G401 (cell line): ENCODE measurements at regions not wholly inside any gene's neighbourhood (a gene's known extent, or its start where the extent isn't known, plus 50 kb on each side); places are given as distances from the start of the nearest gene placed in this dataset.

Source experiments
- DNase-seq: peaks from one replicate; pipeline ENCODE4 v3.0.0-alpha.2; 2015; ENCODE audit warnings: low spot score
- in situ Hi-C: cut with HindIII; loops from 2 replicates; pipeline ENCODE4 v1.10.0; 2016; ENCODE audit warnings: low sequenced_read_pairs, mixed read lengths

DNA sequence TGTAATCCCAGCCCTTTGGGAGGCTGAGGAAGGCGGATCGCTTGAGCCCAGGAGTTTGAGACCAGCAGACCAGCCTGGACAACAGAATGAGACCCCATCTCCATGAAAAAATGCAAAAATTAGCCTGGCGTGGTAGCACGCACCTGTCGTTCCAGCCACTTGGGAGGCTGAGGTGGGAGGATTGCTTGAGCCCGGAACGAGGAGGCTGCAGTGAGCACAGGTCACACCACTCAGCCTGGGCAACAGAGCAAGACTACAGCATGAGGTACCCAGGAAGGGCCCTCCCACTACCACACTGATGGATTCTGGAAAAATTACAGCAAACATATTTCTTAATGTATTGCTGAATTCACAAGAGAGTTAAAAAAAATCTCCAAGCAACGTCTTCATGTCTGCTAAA lies 56.3 kb upstream of the HPCAL1 start:
- in situ Hi-C loops = loop anchor here (5.0 kb wide), 1 partner anchor 41 kb away; no protein-coding TSS in a partner anchor
- DNase-seq = no peak

DNA sequence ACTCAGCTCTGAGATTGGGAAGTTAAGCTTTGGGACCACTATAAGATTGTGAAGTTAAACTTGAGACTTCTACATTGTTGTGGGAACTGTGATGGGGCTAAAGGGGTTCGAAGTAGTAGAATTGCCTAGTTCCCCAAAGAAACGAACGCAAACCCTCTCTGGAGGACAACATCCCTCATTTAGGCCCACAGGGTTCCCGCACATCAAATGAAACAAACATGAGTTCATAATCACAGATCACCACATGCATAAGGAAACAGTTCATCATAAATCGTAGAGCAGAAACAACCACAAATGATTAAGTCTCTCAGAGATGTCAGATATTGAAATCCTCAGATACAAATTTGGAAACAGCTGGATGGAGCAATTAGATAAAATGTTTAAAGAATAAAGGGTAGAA lies 55.9 kb upstream of the HPCAL1 start:
- DNase-seq = no peak
- in situ Hi-C loops = loop anchor here (5.0 kb wide), 1 partner anchor 40 kb away; no protein-coding TSS in a partner anchor

DNA sequence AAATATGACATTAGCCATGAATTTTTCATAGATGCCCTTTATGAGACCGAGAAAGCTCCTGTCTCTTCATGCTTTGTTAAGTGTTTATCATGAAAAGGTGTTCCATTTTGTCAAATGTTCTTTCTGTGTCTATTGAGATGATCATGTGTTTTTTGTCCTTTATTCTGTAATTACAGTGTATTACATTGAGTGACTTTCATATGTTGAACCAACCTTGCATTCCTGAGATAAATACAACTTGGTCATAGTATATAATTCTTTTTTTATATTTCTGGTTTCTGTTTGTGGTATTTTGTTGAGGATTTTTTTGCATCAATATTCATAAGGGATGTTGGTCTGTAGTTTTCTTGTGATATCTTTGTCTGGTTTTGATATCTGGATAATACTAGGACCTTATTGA lies 52.9 kb upstream of the HPCAL1 start:
- DNase-seq = no peak
- in situ Hi-C loops = loop anchor here (5.0 kb wide), 1 partner anchor 38 kb away; no protein-coding TSS in a partner anchor

DNA sequence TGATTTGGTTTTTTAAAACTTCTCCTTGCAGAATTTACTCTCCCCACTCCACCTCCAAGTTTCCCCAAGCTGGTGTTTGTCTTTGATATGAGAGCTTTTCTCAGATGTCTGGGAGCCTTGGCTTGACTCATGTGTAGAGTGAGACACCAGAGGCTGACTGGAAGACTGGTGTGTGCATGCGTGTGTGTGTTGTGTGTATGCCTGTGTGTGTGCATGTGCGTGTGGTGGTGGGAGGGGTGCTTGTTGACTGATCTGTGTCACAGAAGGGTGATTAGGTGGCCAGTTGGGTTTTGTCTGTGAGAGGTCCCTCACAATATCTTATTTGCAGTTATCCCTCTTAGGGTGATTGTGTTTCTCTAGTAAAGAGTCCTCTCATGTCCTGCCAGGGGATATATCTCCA lies 50.5 kb upstream of the HPCAL1 start:
- in situ Hi-C loops = no loop called here
- DNase-seq = no peak

DNA sequence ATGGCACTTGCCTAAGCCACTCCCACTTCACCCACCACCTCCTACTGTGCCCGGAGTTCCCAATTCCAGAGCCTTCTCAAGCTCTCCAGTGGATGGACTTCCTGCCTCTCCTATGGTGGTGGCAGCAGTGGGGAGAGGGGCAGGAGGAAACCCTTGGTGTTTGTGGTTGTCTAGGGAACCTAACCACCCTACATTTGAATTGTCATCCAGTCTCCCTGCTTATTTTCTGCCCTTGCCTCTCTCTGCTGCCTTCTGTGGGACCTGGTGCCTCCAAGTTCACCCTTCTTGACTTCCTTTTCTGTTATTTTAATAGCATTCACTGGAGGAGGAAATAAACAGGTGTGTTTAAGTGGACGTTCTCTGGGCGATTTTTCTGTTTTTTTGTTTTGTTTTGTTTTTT lies 50.0 kb upstream of the HPCAL1 start:
- DNase-seq = no peak
- in situ Hi-C loops = no loop called here
